ENCODE measurements at regions not wholly inside any gene's neighbourhood (a gene's known extent, or its start where the extent isn't known, plus 50 kb on each side); places are given as distances from the start of the nearest gene placed in this dataset.
"Not testable (repeated sequence)": the region's sequence is repeated elsewhere in the genome, so short reads cannot be mapped to it uniquely, and the experiment has no call there.

- H3K27me3 ChIP-seq, result no peaks in the 10 kb centered on the region
- no peaks in the 10 kb centered on the region for H3K9me3 ChIP-seq
- H3K36me3 ChIP-seq, result no peaks in the 10 kb centered on the region
- no peak overlapping the region for H3K4me3 ChIP-seq
- intact Hi-C loops (cut with DNase I), result no loop called here
- TF ChIP-seq POLR2A (IDR thresholded peaks at IDR 0.05), result no peak
- no peak for TF ChIP-seq CTCF (IDR thresholded peaks at IDR 0.05)
- no peak overlapping the region for H3K27ac ChIP-seq
- H3K4me1 ChIP-seq, result no peaks in the 10 kb centered on the region
- WGBS, 2 donors, result 74 to 83% methylated on average over 8 of the region's 8 CpGs
- no peak for DNase-seq
Observed at GRCh38 chr5:89826938-89827337, 582.6 kb downstream of the CETN3 start.

- TF ChIP-seq POLR2A (IDR thresholded peaks at IDR 0.05) (no peak), CTCF (IDR thresholded peaks at IDR 0.05) (no peak)
- intact Hi-C loops (cut with DNase I), result no loop called here
- no peaks in the 10 kb centered on the region for H3K36me3 ChIP-seq
- H3K9me3 ChIP-seq, result no peaks in the 10 kb centered on the region
- DNase-seq, result no peak
- WGBS, 2 donors, result 76 to 88% methylated on average over 2 of the region's 2 CpGs
- no peak overlapping the region for H3K4me3 ChIP-seq
- no peak overlapping the region for H3K27ac ChIP-seq
- no peaks in the 10 kb centered on the region for H3K4me1 ChIP-seq
- no peaks in the 10 kb centered on the region for H3K27me3 ChIP-seq
Observed at GRCh38 chr5:89823046-89823445, 586.5 kb downstream of the CETN3 start.

GRCh38 chr5:89817841-89818240 is 591.7 kb downstream of the CETN3 start:
- 44 to 46% methylated on average over 4 of the region's 4 CpGs for WGBS, 2 donors
- H3K36me3 ChIP-seq, result no peaks in the 10 kb centered on the region
- H3K9me3 ChIP-seq, result no peaks in the 10 kb centered on the region
- H3K4me1 ChIP-seq, result no peaks in the 10 kb centered on the region
- no peak overlapping the region for H3K4me3 ChIP-seq
- TF ChIP-seq POLR2A (IDR thresholded peaks at IDR 0.05) (no peak), CTCF (IDR thresholded peaks at IDR 0.05) (no peak)
- no peak overlapping the region for H3K27ac ChIP-seq
- intact Hi-C loops (cut with DNase I), result no loop called here
- DNase-seq, result no peak
- no peaks in the 10 kb centered on the region for H3K27me3 ChIP-seq

GRCh38 chr5:89816038-89816437 is 593.5 kb downstream of the CETN3 start:
- DNase-seq, result no peak
- H3K4me3 ChIP-seq, result no peak overlapping the region
- H3K36me3 ChIP-seq, result no peaks in the 10 kb centered on the region
- H3K4me1 ChIP-seq, result no peaks in the 10 kb centered on the region
- no peaks in the 10 kb centered on the region for H3K9me3 ChIP-seq
- WGBS, 2 donors, result 65 to 77% methylated on average over 2 of the region's 2 CpGs
- intact Hi-C loops (cut with DNase I), result no loop called here
- no peak for TF ChIP-seq POLR2A (IDR thresholded peaks at IDR 0.05)
- no peak for TF ChIP-seq CTCF (IDR thresholded peaks at IDR 0.05)
- H3K27me3 ChIP-seq, result no peaks in the 10 kb centered on the region
- H3K27ac ChIP-seq, result no peak overlapping the region

- DNase-seq; intact Hi-C loops (cut with DNase I): not testable (repeated sequence)
- WGBS, 2 donors, result 85 to 95% methylated on average over 3 to 4 of the region's 5 CpGs
Observed at GRCh38 chr5:89800735-89801134, 608.8 kb downstream of the CETN3 start.

GRCh38 chr5:89794504-89794903 is 615.1 kb downstream of the CETN3 start:
- H3K4me1 ChIP-seq; H3K36me3 ChIP-seq; H3K27me3 ChIP-seq; H3K27ac ChIP-seq; H3K4me3 ChIP-seq; intact Hi-C loops (cut with DNase I); H3K9me3 ChIP-seq; DNase-seq: not testable (repeated sequence)
- WGBS, 2 donors, result 57 to 89% methylated on average over 1 to 5 of the region's 6 CpGs

More at GRCh38 chr5:89800735-89801134, 608.8 kb downstream of the CETN3 start:
- H3K9me3 ChIP-seq, H3K27me3 ChIP-seq, H3K4me1 ChIP-seq, H3K4me3 ChIP-seq, H3K36me3 ChIP-seq, H3K27ac ChIP-seq: not testable (repeated sequence)

GRCh38 chr5:89779734-89780133 is 629.8 kb downstream of the CETN3 start:
- H3K27ac ChIP-seq; H3K27me3 ChIP-seq; DNase-seq; H3K4me3 ChIP-seq; H3K4me1 ChIP-seq; H3K36me3 ChIP-seq; intact Hi-C loops (cut with DNase I): not testable (repeated sequence)
- H3K9me3 ChIP-seq, result peaks cover 0 to 28% (median 9%) of the 10 kb centered on the region in 3 donors
